ENCODE measurements at regions not wholly inside any gene's neighbourhood (a gene's known extent, or its start where the extent isn't known, plus 50 kb on each side); places are given as distances from the start of the nearest gene placed in this dataset.

GRCh38 chr16:65576139-65576538 is 454.3 kb upstream of the CDH11 start:
- TF ChIP-seq, protein P1, sequence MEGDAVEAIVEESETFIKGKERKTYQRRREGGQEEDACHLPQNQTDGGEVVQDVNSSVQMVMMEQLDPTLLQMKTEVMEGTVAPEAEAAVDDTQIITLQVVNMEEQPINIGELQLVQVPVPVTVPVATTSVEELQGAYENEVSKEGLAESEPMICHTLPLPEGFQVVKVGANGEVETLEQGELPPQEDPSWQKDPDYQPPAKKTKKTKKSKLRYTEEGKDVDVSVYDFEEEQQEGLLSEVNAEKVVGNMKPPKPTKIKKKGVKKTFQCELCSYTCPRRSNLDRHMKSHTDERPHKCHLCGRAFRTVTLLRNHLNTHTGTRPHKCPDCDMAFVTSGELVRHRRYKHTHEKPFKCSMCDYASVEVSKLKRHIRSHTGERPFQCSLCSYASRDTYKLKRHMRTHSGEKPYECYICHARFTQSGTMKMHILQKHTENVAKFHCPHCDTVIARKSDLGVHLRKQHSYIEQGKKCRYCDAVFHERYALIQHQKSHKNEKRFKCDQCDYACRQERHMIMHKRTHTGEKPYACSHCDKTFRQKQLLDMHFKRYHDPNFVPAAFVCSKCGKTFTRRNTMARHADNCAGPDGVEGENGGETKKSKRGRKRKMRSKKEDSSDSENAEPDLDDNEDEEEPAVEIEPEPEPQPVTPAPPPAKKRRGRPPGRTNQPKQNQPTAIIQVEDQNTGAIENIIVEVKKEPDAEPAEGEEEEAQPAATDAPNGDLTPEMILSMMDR (IDR thresholded peaks at IDR 0.05) = no peak
- no peak for TF ChIP-seq POLR2A (IDR thresholded peaks at IDR 0.05)
